ENCODE measurements at regions not wholly inside any gene's neighbourhood (a gene's known extent, or its start where the extent isn't known, plus 50 kb on each side); places are given as distances from the start of the nearest gene placed in this dataset.
"Not testable (repeated sequence)": the region's sequence is repeated elsewhere in the genome, so short reads cannot be mapped to it uniquely, and the experiment has no call there.

DNA sequence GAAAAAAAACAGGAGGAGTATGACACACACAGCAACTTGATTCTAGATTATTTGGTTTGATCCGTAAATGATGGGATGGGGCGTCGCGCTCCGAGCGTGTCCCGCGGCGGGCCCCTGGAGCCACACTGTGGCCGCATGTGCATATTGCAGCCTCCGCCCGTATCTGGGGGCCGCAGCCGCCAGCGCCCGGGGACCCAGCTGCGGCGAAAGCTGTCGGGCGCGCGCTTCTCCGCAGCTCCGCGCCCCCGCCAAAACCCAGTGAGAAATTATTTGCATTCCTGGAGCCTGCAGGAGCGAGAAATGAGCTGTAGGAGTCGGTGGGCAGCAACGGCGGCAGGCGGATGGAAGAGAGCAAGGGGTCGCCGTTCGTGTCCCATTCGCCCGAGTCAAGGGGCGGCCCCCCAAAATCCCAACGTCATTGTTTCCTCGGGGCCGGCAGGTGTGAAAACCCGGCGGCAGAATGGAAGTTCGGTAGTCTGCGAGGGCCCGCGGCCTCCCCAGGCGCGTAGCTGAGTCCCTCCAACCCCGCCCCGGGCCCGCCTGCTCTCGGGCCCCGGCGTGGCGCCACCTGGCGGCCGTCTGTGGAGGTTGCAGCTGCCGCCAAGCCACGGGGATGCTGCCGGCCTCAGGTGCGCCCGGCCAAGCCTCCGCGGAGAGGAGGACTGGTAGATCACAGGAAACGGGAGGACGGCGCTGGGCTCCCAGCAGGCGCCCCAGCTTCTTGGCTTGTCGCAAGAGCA lies 86.8 kb downstream of the FAM72B start:
- not testable (repeated sequence) for H3K9me3 Mint-ChIP-seq, H3K27ac Mint-ChIP-seq
- ATAC-seq: peak; percentile 94 to 97 (median 94)

DNA sequence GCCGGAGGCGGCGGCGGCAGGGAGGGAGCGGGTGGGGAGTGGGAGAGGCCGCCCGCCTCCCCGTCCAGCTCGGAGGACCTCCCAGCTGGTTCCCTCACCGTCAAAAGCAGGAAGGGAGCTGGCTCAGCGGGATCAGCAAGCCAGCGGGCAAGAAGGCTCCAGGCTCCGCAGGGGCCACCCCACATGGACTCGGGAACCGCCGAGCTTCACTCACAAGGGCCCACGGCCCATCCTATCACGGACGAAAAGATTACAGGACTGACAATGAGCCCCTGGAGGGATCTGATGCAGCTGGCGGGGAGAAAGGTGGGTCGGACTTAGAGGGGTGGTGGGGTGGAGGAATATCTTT lies 86.3 kb downstream of the FAM72B start:
- H3K9me3 Mint-ChIP-seq; H3K36me3 ChIP-seq (ENCODE audit: control insufficient read depth, insufficient read depth, low read length); intact Hi-C loops (cut with micrococcal nuclease); H3K4me3 ChIP-seq (ENCODE audit: low read length); H3K27ac ChIP-seq (ENCODE audit: low read length); H3K9me3 ChIP-seq (ENCODE audit: control insufficient read depth, insufficient read depth, low read length); H3K4me1 Mint-ChIP-seq; H3K36me3 Mint-ChIP-seq; H3K4me1 ChIP-seq (ENCODE audit: control insufficient read depth, insufficient read depth, low read length); H3K4me3 Mint-ChIP-seq; H3K27me3 Mint-ChIP-seq (ENCODE audit: low read depth in 2 of 2); H3K27me3 ChIP-seq (ENCODE audit: control insufficient read depth, insufficient read depth, low read length); H3K27ac Mint-ChIP-seq: not testable (repeated sequence)
- peak in 1 of 2 donors; percentile 18 for DNase-seq
- peak in 1 of 3 donors; percentile 2 for ATAC-seq
- 3% methylated on average over 8 of the region's 21 CpGs for WGBS (ENCODE audit: insufficient coverage)

More for the DNA sequence above, 86.8 kb downstream of the FAM72B start:
- H3K27me3 ChIP-seq (ENCODE audit: control insufficient read depth, insufficient read depth, low read length); H3K9me3 ChIP-seq (ENCODE audit: control insufficient read depth, insufficient read depth, low read length); H3K4me1 ChIP-seq (ENCODE audit: control insufficient read depth, insufficient read depth, low read length); H3K36me3 Mint-ChIP-seq; H3K27me3 Mint-ChIP-seq (ENCODE audit: low read depth in 2 of 2); H3K4me3 ChIP-seq (ENCODE audit: low read length); H3K36me3 ChIP-seq (ENCODE audit: control insufficient read depth, insufficient read depth, low read length); H3K4me1 Mint-ChIP-seq; H3K27ac ChIP-seq (ENCODE audit: low read length); intact Hi-C loops (cut with micrococcal nuclease): not testable (repeated sequence)
- under 1% methylated on average over 38 of the region's 69 CpGs for WGBS (ENCODE audit: insufficient coverage)
- DNase-seq: peak; percentile 77 to 89
- H3K4me3 Mint-ChIP-seq: peak overlapping the region; percentile 74
- TF ChIP-seq, protein P1, sequence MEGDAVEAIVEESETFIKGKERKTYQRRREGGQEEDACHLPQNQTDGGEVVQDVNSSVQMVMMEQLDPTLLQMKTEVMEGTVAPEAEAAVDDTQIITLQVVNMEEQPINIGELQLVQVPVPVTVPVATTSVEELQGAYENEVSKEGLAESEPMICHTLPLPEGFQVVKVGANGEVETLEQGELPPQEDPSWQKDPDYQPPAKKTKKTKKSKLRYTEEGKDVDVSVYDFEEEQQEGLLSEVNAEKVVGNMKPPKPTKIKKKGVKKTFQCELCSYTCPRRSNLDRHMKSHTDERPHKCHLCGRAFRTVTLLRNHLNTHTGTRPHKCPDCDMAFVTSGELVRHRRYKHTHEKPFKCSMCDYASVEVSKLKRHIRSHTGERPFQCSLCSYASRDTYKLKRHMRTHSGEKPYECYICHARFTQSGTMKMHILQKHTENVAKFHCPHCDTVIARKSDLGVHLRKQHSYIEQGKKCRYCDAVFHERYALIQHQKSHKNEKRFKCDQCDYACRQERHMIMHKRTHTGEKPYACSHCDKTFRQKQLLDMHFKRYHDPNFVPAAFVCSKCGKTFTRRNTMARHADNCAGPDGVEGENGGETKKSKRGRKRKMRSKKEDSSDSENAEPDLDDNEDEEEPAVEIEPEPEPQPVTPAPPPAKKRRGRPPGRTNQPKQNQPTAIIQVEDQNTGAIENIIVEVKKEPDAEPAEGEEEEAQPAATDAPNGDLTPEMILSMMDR (IDR thresholded peaks at IDR 0.05): peak; percentile 38

DNA sequence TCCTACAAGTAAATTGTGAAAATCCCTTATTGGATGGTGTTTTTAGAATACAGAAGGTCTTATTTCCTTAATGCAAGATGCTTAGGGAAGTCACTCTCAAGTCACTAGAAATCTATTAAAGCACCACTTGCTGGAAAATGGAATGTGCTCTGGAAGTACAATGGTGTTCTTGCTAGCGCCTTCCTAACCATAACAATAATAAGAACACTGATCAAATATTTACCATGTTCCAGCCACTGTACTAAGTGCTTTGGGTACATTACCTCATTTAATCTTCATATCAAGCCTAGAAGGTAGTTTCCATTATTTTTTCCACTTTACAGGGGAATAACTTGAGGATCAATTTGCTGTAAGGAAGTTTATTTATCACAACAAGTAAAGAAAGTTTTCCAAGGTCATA lies 75.1 kb downstream of the FAM72B start:
- H3K9me3 Mint-ChIP-seq; H3K36me3 ChIP-seq (ENCODE audit: control insufficient read depth, insufficient read depth, low read length); ATAC-seq; H3K27me3 ChIP-seq (ENCODE audit: control insufficient read depth, insufficient read depth, low read length); H3K4me3 ChIP-seq (ENCODE audit: low read length); H3K27ac Mint-ChIP-seq; DNase-seq; intact Hi-C loops (cut with micrococcal nuclease); H3K36me3 Mint-ChIP-seq; H3K4me1 Mint-ChIP-seq; H3K9me3 ChIP-seq (ENCODE audit: control insufficient read depth, insufficient read depth, low read length); H3K4me1 ChIP-seq (ENCODE audit: control insufficient read depth, insufficient read depth, low read length); H3K27me3 Mint-ChIP-seq (ENCODE audit: low read depth in 2 of 2); H3K4me3 Mint-ChIP-seq; H3K27ac ChIP-seq (ENCODE audit: low read length): not testable (repeated sequence)
- WGBS (ENCODE audit: insufficient coverage): no CpG with 5 or more reads among the region's 1 CpG

DNA sequence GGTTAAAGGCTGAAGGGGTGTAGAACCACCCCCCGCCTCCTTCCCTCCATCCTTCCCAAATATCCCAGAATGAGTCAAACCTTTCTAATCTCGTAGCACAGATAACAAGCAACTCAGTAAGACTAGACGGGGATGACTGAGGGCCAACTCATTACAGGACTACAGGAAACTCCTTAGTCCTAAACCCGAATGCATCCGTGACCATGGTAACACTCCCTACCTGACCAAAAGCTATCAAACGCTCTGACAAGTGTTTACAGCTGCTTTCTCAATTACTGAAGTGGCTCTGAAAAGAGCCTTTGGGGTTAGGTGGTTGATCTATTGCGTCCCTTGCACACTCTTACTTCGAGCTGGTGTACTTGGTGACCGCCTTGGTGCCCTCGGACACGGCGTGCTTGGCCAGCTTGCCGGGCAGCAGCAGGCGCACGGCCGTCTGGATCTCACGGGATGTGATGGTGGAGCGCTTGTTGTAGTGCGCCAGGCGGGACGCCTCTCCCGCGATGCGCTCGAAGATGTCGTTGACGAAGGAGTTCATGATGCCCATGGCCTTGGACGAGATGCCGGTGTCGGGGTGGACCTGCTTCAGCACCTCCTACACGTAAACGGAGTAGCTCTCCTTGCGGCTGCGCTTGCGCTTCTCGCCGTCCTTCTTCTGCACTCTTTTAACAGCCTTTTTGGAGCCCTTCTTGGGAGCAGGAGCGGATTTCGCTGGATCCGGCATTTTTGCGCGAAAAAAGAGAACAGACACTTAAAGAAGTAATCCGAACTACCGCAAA lies 67.4 kb downstream of the FAM72B start:
- intact Hi-C loops (cut with micrococcal nuclease); H3K4me3 Mint-ChIP-seq; H3K36me3 Mint-ChIP-seq; H3K27me3 ChIP-seq (ENCODE audit: control insufficient read depth, insufficient read depth, low read length); H3K9me3 Mint-ChIP-seq; H3K36me3 ChIP-seq (ENCODE audit: control insufficient read depth, insufficient read depth, low read length); DNase-seq; H3K4me3 ChIP-seq (ENCODE audit: low read length); H3K27ac ChIP-seq (ENCODE audit: low read length); H3K27me3 Mint-ChIP-seq (ENCODE audit: low read depth in 2 of 2); H3K9me3 ChIP-seq (ENCODE audit: control insufficient read depth, insufficient read depth, low read length); H3K27ac Mint-ChIP-seq; H3K4me1 ChIP-seq (ENCODE audit: control insufficient read depth, insufficient read depth, low read length); H3K4me1 Mint-ChIP-seq: not testable (repeated sequence)
- 90% methylated on average over 28 of the region's 44 CpGs for WGBS (ENCODE audit: insufficient coverage)
- peak in 1 of 3 donors; percentile 39 for ATAC-seq

DNA sequence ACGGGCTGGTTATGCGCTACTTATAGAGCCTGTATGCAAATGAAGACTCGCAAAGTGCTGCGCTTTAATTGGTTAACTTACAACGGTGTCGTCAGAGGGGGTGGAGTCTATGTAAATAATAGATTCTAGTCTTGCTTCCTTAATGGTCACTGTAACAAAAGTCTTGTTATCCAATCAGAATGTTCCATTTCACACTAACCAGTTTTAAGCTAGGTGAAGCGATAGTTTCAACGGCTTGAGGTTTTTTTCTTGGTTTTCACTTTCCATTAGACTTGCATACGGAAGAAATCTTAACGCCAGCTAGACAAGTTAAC lies 66.9 kb downstream of the FAM72B start:
- DNase-seq; H3K36me3 ChIP-seq (ENCODE audit: control insufficient read depth, insufficient read depth, low read length); H3K4me1 Mint-ChIP-seq; H3K27me3 Mint-ChIP-seq (ENCODE audit: low read depth in 2 of 2); H3K27ac Mint-ChIP-seq; H3K27me3 ChIP-seq (ENCODE audit: control insufficient read depth, insufficient read depth, low read length); H3K4me3 Mint-ChIP-seq; H3K27ac ChIP-seq (ENCODE audit: low read length); H3K4me3 ChIP-seq (ENCODE audit: low read length); H3K4me1 ChIP-seq (ENCODE audit: control insufficient read depth, insufficient read depth, low read length); intact Hi-C loops (cut with micrococcal nuclease); H3K9me3 ChIP-seq (ENCODE audit: control insufficient read depth, insufficient read depth, low read length); H3K9me3 Mint-ChIP-seq; H3K36me3 Mint-ChIP-seq: not testable (repeated sequence)
- no CpG with 5 or more reads among the region's 10 CpGs for WGBS (ENCODE audit: insufficient coverage)
- ATAC-seq: peak; percentile 80 to 88 (median 87)

DNA sequence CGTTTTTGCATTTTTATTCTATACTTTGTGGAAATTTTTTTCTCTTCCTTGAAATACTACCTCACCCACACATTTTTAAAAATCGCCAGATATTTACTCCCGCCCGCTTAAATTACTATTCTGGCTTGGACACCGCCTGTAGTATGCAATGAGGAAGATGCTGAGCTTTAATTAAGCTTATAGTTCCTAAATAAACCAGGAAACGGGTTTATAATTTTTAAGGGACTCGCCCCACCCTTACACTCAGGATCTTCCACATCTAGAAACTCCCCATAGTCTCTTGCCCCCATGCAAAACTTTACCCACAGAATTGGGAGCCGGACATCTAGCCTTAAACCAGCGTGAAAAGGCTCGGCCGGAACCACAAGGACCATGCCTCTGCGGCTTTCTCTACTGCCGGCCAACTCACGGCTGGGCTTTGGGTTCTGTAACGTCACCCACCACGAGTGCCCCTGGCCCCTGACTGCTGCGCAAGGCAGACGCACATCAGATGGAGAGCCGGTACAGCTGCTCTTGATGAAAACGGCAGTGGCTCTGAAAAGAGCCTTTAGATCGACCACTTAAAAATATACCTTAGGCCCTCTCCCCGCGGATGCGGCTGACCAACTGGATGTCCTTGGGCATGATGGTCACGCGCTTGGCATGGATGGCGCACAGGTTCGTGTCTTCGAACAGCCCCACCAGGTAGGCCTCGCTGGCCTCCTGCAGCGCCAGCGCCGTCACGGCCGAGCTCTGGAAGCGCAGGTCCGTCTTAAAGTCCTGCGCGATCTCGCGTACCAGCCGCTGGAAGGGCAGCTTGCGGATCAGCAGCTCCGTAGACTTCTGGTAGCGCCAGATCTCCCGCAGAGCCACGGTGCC lies 66.3 kb downstream of the FAM72B start:
- H3K4me1 Mint-ChIP-seq; H3K36me3 Mint-ChIP-seq; H3K27me3 Mint-ChIP-seq (ENCODE audit: low read depth in 2 of 2); H3K27ac ChIP-seq (ENCODE audit: low read length); H3K4me3 ChIP-seq (ENCODE audit: low read length); H3K4me1 ChIP-seq (ENCODE audit: control insufficient read depth, insufficient read depth, low read length); H3K36me3 ChIP-seq (ENCODE audit: control insufficient read depth, insufficient read depth, low read length); H3K9me3 Mint-ChIP-seq; H3K27ac Mint-ChIP-seq; intact Hi-C loops (cut with micrococcal nuclease); H3K9me3 ChIP-seq (ENCODE audit: control insufficient read depth, insufficient read depth, low read length); H3K27me3 ChIP-seq (ENCODE audit: control insufficient read depth, insufficient read depth, low read length): not testable (repeated sequence)
- ATAC-seq (peak in 2 of 3 donors; percentile 25 to 30), DNase-seq (peak in 1 of 2 donors; percentile 2)
- WGBS (ENCODE audit: insufficient coverage): 18% methylated on average over 39 of the region's 47 CpGs
- H3K4me3 Mint-ChIP-seq: peak overlapping the region; percentile 65

All from natural killer cell (primary cell).